Naive thymus-derived CD4-positive, alpha-beta T cell (primary cell): ENCODE measurements at regions not wholly inside any gene's neighbourhood (a gene's known extent, or its start where the extent isn't known, plus 50 kb on each side); places are given as distances from the start of the nearest gene placed in this dataset.

Source experiments
- ATAC-seq: fragments of 150-1000 bp; cut with Tn5 transposase; 2 replicates; pipeline ENCODE4 v1.10.0; 2021; ENCODE audit warnings: mild to moderate bottlenecking, moderate library complexity
- CTCF ChIA-PET: fragments of 350-600 bp; sonication (Branson Sonifier 250); formaldehyde crosslinking; loops from one replicate; lab custom pipeline; 2021; ENCODE audit warnings: antibody characterized with exemption; lab: Charles Lee
- POLR2A ChIA-PET: fragments of 350-600 bp; sonication (Branson Sonifier 250); formaldehyde crosslinking; loops from one replicate; lab custom pipeline; 2021; ENCODE audit warnings: antibody characterized with exemption, inconsistent platforms; lab: Charles Lee
- DNase-seq, 9 donors: peaks; one replicate each; pipeline versions ENCODE4 v3.0.0 to v3.0.0-alpha.2; 2020 to 2022; ENCODE audit warnings: mixed read lengths in 1 of 9
- H3K27ac ChIP-seq: one replicate; pipeline ENCODE4 v1.7.0; 2013; ENCODE audit warnings: mild to moderate bottlenecking, low read depth, low read length, moderate library complexity
- H3K27me3 ChIP-seq, 2 donors: one replicate each; pipeline ENCODE4 v1.7.0; 2013; ENCODE audit warnings: low read length in 2 of 2, mild to moderate bottlenecking in 2 of 2, moderate library complexity in 2 of 2; ENCODE audit not compliant: control insufficient read depth in 2 of 2, insufficient read depth in 2 of 2
- H3K36me3 ChIP-seq, 3 experiments: 1 replicate in 2 of 3; 2 replicates in 1 of 3; pipeline ENCODE4 v1.7.0; 2013; ENCODE audit warnings: low read length in 3 of 3, mild to moderate bottlenecking in 3 of 3, moderate library complexity in 1 of 3; ENCODE audit not compliant: insufficient read depth in 3 of 3, control insufficient read depth in 2 of 3
- H3K4me1 ChIP-seq, 2 donors: one replicate each; pipeline ENCODE4 v1.7.0; 2013; ENCODE audit warnings: low read length in 2 of 2, mild to moderate bottlenecking in 2 of 2, moderate library complexity in 1 of 2; ENCODE audit not compliant: control insufficient read depth in 2 of 2, insufficient read depth in 2 of 2
- H3K4me3 ChIP-seq: 2 replicates; pipeline ENCODE4 v1.7.0; 2013; ENCODE audit warnings: mild to moderate bottlenecking, low read length
- H3K9me3 ChIP-seq, 3 experiments: 1 replicate in 2 of 3; 2 replicates in 1 of 3; pipeline ENCODE4 v1.7.0; 2013; ENCODE audit warnings: low read length in 3 of 3; ENCODE audit not compliant: control insufficient read depth in 2 of 3
- H3K27ac Mint-ChIP-seq, 9 donors: one replicate each; pipeline ENCODE4 v1.8.0; 2020 to 2022; ENCODE audit warnings: mixed read lengths in 9 of 9, mild to moderate bottlenecking in 8 of 9, moderate library complexity in 5 of 9, inconsistent platforms in 2 of 9
- H3K27me3 Mint-ChIP-seq, 5 donors: one replicate each; pipeline ENCODE4 v1.8.0; 2021 to 2022; ENCODE audit warnings: mixed read lengths in 5 of 5, mild to moderate bottlenecking in 1 of 5
- H3K36me3 Mint-ChIP-seq, 5 donors: one replicate each; pipeline ENCODE4 v1.8.0; 2020 to 2022; ENCODE audit warnings: mixed read lengths in 5 of 5, mild to moderate bottlenecking in 3 of 5, inconsistent platforms in 1 of 5
- H3K4me1 Mint-ChIP-seq, 7 donors: one replicate each; pipeline ENCODE4 v1.8.0; 2020 to 2022; ENCODE audit warnings: mixed read lengths in 7 of 7, mild to moderate bottlenecking in 3 of 7, inconsistent platforms in 1 of 7
- H3K4me3 Mint-ChIP-seq, 10 donors: one replicate each; pipeline ENCODE4 v1.8.0; 2020 to 2022; ENCODE audit warnings: mild to moderate bottlenecking in 10 of 10, mixed read lengths in 10 of 10, moderate library complexity in 6 of 10, inconsistent platforms in 2 of 10
- H3K9me3 Mint-ChIP-seq, 11 donors: one replicate each; pipeline ENCODE4 v1.8.0; 2020 to 2022; ENCODE audit warnings: mixed read lengths in 11 of 11, mild to moderate bottlenecking in 4 of 11, inconsistent platforms in 1 of 11, moderate library complexity in 1 of 11
- intact Hi-C, 2 donors: fragments of 100-400 bp; cut with micrococcal nuclease; formaldehyde crosslinking; loops; one replicate each; pipeline ENCODE4 v1.15.1; 2023

GRCh38 chr2:7595206-7595605 is 678.0 kb downstream of the RNF144A start:
- Histone ChIP-seq H3K36me3 (no peaks in the 10 kb centered on the region), H3K4me3 (no peak overlapping the region), H3K27ac (no peak overlapping the region), H3K4me1 (no peaks in the 10 kb centered on the region), H3K9me3 (no peaks in the 10 kb centered on the region), H3K27me3 (no peaks in the 10 kb centered on the region)
- H3K27ac Mint-ChIP-seq, result no peak overlapping the region
- H3K9me3 Mint-ChIP-seq, result peaks cover 0 to 6% (median 0%) of the 10 kb centered on the region in 11 donors
- H3K36me3 Mint-ChIP-seq, result peaks cover 0 to 6% (median 0%) of the 10 kb centered on the region in 5 donors
- peaks cover 2 to 25% (median 14%) of the 10 kb centered on the region in 7 donors for H3K4me1 Mint-ChIP-seq
- DNase-seq (no peak), ATAC-seq (no peak)
- CTCF ChIA-PET, result interaction anchor here (0.6 to 1.3 kb wide), 4 partner anchors 28 to 166 kb away, joined by 3 to 5 read pairs (median 3); no protein-coding TSS in a partner anchor
- peaks cover 0 to 4% (median 0%) of the 10 kb centered on the region in 5 donors for H3K27me3 Mint-ChIP-seq
- POLR2A ChIA-PET, result interaction anchor here (0.6 to 1.8 kb wide), 3 partner anchors 22 to 1087 kb away, joined by 3 to 5 read pairs (median 4); no protein-coding TSS in a partner anchor
- intact Hi-C loops, result loop anchor here in 1 of 2 donors (5.0 kb wide), 1 partner anchor 77 kb away; no protein-coding TSS in a partner anchor
- no peak overlapping the region for H3K4me3 Mint-ChIP-seq

- ChIA-PET POLR2A (no interaction called here), CTCF (interaction anchor here (0.6 kb wide), 1 partner anchor 782 kb away, joined by 3 read pairs; no protein-coding TSS in a partner anchor)
- H3K4me1 Mint-ChIP-seq, result peaks cover 0 to 19% (median 2%) of the 10 kb centered on the region in 7 donors
- intact Hi-C loops, result loop anchor here in 1 of 2 donors (5.0 kb wide), 1 partner anchor 74 kb away; no protein-coding TSS in a partner anchor
- Histone ChIP-seq H3K4me3 (no peak overlapping the region), H3K4me1 (no peaks in the 10 kb centered on the region), H3K36me3 (no peaks in the 10 kb centered on the region), H3K9me3 (no peaks in the 10 kb centered on the region), H3K27ac (no peak overlapping the region), H3K27me3 (no peaks in the 10 kb centered on the region)
- no peak for ATAC-seq
- peaks cover 0 to 4% (median 0%) of the 10 kb centered on the region in 5 donors for H3K27me3 Mint-ChIP-seq
- peaks cover 0 to 13% (median 4%) of the 10 kb centered on the region in 11 donors for H3K9me3 Mint-ChIP-seq
- H3K27ac Mint-ChIP-seq, result no peak overlapping the region
- no peak overlapping the region for H3K4me3 Mint-ChIP-seq
- no peak for DNase-seq
- peaks cover 0 to 15% (median 0%) of the 10 kb centered on the region in 5 donors for H3K36me3 Mint-ChIP-seq
These were observed 681.2 kb downstream of the RNF144A start for GRCh38 chr2:7598402-7598801.

- Mint-ChIP-seq H3K36me3 (peaks cover 0 to 15% (median 0%) of the 10 kb centered on the region in 5 donors), H3K27me3 (no peaks in the 10 kb centered on the region), H3K4me3 (no peak overlapping the region), H3K27ac (no peak overlapping the region), H3K4me1 (peaks cover 0 to 19% (median 0%) of the 10 kb centered on the region in 7 donors), H3K9me3 (peaks cover 0 to 13% (median 4%) of the 10 kb centered on the region in 11 donors)
- no peaks in the 10 kb centered on the region for H3K27me3 ChIP-seq
- DNase-seq, result no peak
- CTCF ChIA-PET, result interaction anchor here (1.2 kb wide), 1 partner anchor 172 kb away, joined by 3 read pairs; no protein-coding TSS in a partner anchor
- no peak overlapping the region for H3K4me3 ChIP-seq
- no peak overlapping the region for H3K27ac ChIP-seq
- no peaks in the 10 kb centered on the region for H3K9me3 ChIP-seq
- no peaks in the 10 kb centered on the region for H3K36me3 ChIP-seq
- intact Hi-C loops, result loop anchor here in 1 of 2 donors (5.0 kb wide), 1 partner anchor 73 kb away; no protein-coding TSS in a partner anchor
- POLR2A ChIA-PET, result interaction anchor here (1.1 kb wide), 1 partner anchor 28 kb away, joined by 3 read pairs; no protein-coding TSS in a partner anchor
- H3K4me1 ChIP-seq, result no peaks in the 10 kb centered on the region
- no peak for ATAC-seq
These were observed 682.4 kb downstream of the RNF144A start for GRCh38 chr2:7599462-7600258.

GRCh38 chr2:7601990-7602389 is 684.8 kb downstream of the RNF144A start:
- no peak overlapping the region for H3K27ac ChIP-seq
- Mint-ChIP-seq H3K27ac (no peak overlapping the region), H3K27me3 (no peaks in the 10 kb centered on the region), H3K36me3 (peaks cover 0 to 15% (median 0%) of the 10 kb centered on the region in 5 donors), H3K4me3 (no peak overlapping the region), H3K4me1 (peaks cover 0 to 22% (median 0%) of the 10 kb centered on the region in 7 donors), H3K9me3 (peaks cover 0 to 13% (median 4%) of the 10 kb centered on the region in 11 donors)
- H3K9me3 ChIP-seq, result no peaks in the 10 kb centered on the region
- H3K27me3 ChIP-seq, result no peaks in the 10 kb centered on the region
- POLR2A ChIA-PET, result no interaction called here
- ATAC-seq (no peak), DNase-seq (no peak)
- H3K36me3 ChIP-seq, result no peaks in the 10 kb centered on the region
- H3K4me3 ChIP-seq, result no peak overlapping the region
- intact Hi-C loops, result no loop called here
- H3K4me1 ChIP-seq, result no peaks in the 10 kb centered on the region
- CTCF ChIA-PET, result no interaction called here

GRCh38 chr2:7604456-7604855 is 687.2 kb downstream of the RNF144A start:
- no peak overlapping the region for H3K4me3 Mint-ChIP-seq
- Histone ChIP-seq H3K36me3 (no peaks in the 10 kb centered on the region), H3K9me3 (no peaks in the 10 kb centered on the region), H3K4me3 (no peak overlapping the region), H3K27ac (no peak overlapping the region), H3K4me1 (no peaks in the 10 kb centered on the region), H3K27me3 (no peaks in the 10 kb centered on the region)
- CTCF ChIA-PET, result no interaction called here
- H3K27me3 Mint-ChIP-seq, result no peaks in the 10 kb centered on the region
- POLR2A ChIA-PET, result interaction anchor here (0.9 kb wide), 1 partner anchor 11 kb away, joined by 3 read pairs; no protein-coding TSS in a partner anchor
- peaks cover 0 to 16% (median 0%) of the 10 kb centered on the region in 5 donors for H3K36me3 Mint-ChIP-seq
- H3K9me3 Mint-ChIP-seq, result peaks cover 0 to 13% (median 4%) of the 10 kb centered on the region in 11 donors
- ATAC-seq (no peak), DNase-seq (no peak)
- no peak overlapping the region for H3K27ac Mint-ChIP-seq
- H3K4me1 Mint-ChIP-seq, result peaks cover 0 to 20% (median 3%) of the 10 kb centered on the region in 7 donors
- intact Hi-C loops, result no loop called here

- POLR2A ChIA-PET, result no interaction called here
- Mint-ChIP-seq H3K27me3 (no peaks in the 10 kb centered on the region), H3K36me3 (peaks cover 0 to 5% (median 0%) of the 10 kb centered on the region in 5 donors), H3K27ac (no peak overlapping the region), H3K4me3 (no peak overlapping the region), H3K9me3 (peaks cover 0 to 3% (median 0%) of the 10 kb centered on the region in 11 donors), H3K4me1 (peaks cover 15 to 48% (median 23%) of the 10 kb centered on the region in 7 donors)
- no peaks in the 10 kb centered on the region for H3K9me3 ChIP-seq
- CTCF ChIA-PET, result interaction anchor here (0.6 kb wide), 1 partner anchor 563 kb away, joined by 4 read pairs; no protein-coding TSS in a partner anchor
- H3K27ac ChIP-seq, result no peak overlapping the region
- intact Hi-C loops, result no loop called here
- H3K27me3 ChIP-seq, result no peaks in the 10 kb centered on the region
- no peak overlapping the region for H3K4me3 ChIP-seq
- DNase-seq (no peak), ATAC-seq (no peak)
- H3K36me3 ChIP-seq, result no peaks in the 10 kb centered on the region
- H3K4me1 ChIP-seq, result no peaks in the 10 kb centered on the region
These were observed 690.4 kb downstream of the RNF144A start for GRCh38 chr2:7607441-7608173.
